SK-N-SH (cell line): ENCODE measurements at regions not wholly inside any gene's neighbourhood (a gene's known extent, or its start where the extent isn't known, plus 50 kb on each side); places are given as distances from the start of the nearest gene placed in this dataset.

Experiments used
- CHD2 ChIP-seq: fragments of 150-350 bp; IDR thresholded peaks from 2 replicates; pipeline ENCODE4 v1.6.1; 2018; ENCODE audit warnings: low read length; ENCODE audit not compliant: partially characterized antibody
- EP300 ChIP-seq, 2 experiments: IDR thresholded peaks; 2 replicates each; pipeline versions ENCODE4 v1.4.0 to v1.6.1; 2012; ENCODE audit warnings: borderline replicate concordance in 1 of 2, low read depth in 1 of 2, low read length in 1 of 2
- MXI1 ChIP-seq: IDR thresholded peaks from 2 replicates; pipeline ENCODE4 v1.6.1; 2012; ENCODE audit warnings: mild to moderate bottlenecking, low read depth, low read length, improper control_type of control experiment
- POLR2AphosphoS5 ChIP-seq: IDR thresholded peaks from 2 replicates; pipeline ENCODE4 v1.6.1; 2012; ENCODE audit warnings: low read depth, low read length
- RAD21 ChIP-seq: IDR thresholded peaks from 2 replicates; pipeline ENCODE4 v1.6.1; 2012; ENCODE audit warnings: mild to moderate bottlenecking, low read length
- RCOR1 ChIP-seq: fragments of 150-350 bp; IDR thresholded peaks from 2 replicates; pipeline ENCODE4 v1.6.1; 2017; ENCODE audit warnings: antibody characterized with exemption, low read length
- RFX5 ChIP-seq: IDR thresholded peaks from 2 replicates; pipeline ENCODE4 v1.6.1; 2012; ENCODE audit warnings: mild to moderate bottlenecking, improper control_type of control experiment, low read length
- TAF1 ChIP-seq: IDR thresholded peaks from 2 replicates; pipeline ENCODE4 v1.6.1; 2012; ENCODE audit warnings: low read depth, mild to moderate bottlenecking, low read length, moderate library complexity, borderline replicate concordance
- TF ChIP-seq, protein P1 (sequence below): IDR thresholded peaks from 2 replicates; pipeline ENCODE4 v1.6.1; 2012; ENCODE audit warnings: mild to moderate bottlenecking, low read depth, low read length, moderate library complexity
- TF ChIP-seq, protein P2 (sequence below): fragments of 200-600 bp; sonication (generic); IDR thresholded peaks from 2 replicates; pipeline ENCODE4 v1.6.1; 2017; ENCODE audit warnings: antibody characterized with exemption, mild to moderate bottlenecking, moderate library complexity
- TF ChIP-seq, protein P3 (sequence below): IDR thresholded peaks from 2 replicates; pipeline ENCODE4 v1.4.0; 2012; ENCODE audit warnings: low read depth, borderline replicate concordance

DNA sequence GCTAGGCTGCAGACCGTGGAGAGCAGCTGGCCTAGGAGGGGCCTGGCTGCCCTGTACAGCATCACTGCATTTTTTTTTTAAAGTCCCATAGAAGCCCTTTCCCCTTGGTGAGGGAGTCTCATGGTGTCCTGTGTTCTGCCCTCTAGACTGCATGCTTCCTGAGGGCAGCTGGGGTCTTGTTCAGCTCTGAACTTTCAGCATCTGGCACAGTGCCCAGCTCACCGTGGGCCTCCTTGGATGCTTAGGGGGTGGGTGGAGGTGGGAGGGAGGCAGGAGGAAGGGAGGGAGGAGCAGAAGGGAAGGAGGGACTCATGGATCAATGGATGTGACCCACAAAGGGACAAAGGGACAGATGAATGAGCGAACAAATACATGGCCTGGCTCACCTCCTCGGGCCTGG lies 63.4 kb upstream of the TMEM97 start:
- TF ChIP-seq, protein P1, sequence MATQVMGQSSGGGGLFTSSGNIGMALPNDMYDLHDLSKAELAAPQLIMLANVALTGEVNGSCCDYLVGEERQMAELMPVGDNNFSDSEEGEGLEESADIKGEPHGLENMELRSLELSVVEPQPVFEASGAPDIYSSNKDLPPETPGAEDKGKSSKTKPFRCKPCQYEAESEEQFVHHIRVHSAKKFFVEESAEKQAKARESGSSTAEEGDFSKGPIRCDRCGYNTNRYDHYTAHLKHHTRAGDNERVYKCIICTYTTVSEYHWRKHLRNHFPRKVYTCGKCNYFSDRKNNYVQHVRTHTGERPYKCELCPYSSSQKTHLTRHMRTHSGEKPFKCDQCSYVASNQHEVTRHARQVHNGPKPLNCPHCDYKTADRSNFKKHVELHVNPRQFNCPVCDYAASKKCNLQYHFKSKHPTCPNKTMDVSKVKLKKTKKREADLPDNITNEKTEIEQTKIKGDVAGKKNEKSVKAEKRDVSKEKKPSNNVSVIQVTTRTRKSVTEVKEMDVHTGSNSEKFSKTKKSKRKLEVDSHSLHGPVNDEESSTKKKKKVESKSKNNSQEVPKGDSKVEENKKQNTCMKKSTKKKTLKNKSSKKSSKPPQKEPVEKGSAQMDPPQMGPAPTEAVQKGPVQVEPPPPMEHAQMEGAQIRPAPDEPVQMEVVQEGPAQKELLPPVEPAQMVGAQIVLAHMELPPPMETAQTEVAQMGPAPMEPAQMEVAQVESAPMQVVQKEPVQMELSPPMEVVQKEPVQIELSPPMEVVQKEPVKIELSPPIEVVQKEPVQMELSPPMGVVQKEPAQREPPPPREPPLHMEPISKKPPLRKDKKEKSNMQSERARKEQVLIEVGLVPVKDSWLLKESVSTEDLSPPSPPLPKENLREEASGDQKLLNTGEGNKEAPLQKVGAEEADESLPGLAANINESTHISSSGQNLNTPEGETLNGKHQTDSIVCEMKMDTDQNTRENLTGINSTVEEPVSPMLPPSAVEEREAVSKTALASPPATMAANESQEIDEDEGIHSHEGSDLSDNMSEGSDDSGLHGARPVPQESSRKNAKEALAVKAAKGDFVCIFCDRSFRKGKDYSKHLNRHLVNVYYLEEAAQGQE: no peak
- TF ChIP-seq RFX5 (no peak), TAF1 (no peak), CHD2 (no peak), EP300 (IDR thresholded peaks at IDR 0.05; ENCODE audit: borderline replicate concordance in 1 of 2, low read depth in 1 of 2, low read length in 1 of 2) (no peak), RCOR1 (no peak), POLR2AphosphoS5 (no peak), RAD21 (no peak), MXI1 (no peak)
- TF ChIP-seq, protein P2, sequence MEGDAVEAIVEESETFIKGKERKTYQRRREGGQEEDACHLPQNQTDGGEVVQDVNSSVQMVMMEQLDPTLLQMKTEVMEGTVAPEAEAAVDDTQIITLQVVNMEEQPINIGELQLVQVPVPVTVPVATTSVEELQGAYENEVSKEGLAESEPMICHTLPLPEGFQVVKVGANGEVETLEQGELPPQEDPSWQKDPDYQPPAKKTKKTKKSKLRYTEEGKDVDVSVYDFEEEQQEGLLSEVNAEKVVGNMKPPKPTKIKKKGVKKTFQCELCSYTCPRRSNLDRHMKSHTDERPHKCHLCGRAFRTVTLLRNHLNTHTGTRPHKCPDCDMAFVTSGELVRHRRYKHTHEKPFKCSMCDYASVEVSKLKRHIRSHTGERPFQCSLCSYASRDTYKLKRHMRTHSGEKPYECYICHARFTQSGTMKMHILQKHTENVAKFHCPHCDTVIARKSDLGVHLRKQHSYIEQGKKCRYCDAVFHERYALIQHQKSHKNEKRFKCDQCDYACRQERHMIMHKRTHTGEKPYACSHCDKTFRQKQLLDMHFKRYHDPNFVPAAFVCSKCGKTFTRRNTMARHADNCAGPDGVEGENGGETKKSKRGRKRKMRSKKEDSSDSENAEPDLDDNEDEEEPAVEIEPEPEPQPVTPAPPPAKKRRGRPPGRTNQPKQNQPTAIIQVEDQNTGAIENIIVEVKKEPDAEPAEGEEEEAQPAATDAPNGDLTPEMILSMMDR: no peak
- TF ChIP-seq, protein P3, sequence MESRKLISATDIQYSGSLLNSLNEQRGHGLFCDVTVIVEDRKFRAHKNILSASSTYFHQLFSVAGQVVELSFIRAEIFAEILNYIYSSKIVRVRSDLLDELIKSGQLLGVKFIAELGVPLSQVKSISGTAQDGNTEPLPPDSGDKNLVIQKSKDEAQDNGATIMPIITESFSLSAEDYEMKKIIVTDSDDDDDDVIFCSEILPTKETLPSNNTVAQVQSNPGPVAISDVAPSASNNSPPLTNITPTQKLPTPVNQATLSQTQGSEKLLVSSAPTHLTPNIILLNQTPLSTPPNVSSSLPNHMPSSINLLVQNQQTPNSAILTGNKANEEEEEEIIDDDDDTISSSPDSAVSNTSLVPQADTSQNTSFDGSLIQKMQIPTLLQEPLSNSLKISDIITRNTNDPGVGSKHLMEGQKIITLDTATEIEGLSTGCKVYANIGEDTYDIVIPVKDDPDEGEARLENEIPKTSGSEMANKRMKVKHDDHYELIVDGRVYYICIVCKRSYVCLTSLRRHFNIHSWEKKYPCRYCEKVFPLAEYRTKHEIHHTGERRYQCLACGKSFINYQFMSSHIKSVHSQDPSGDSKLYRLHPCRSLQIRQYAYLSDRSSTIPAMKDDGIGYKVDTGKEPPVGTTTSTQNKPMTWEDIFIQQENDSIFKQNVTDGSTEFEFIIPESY: no peak
